ENCODE measurements at regions not wholly inside any gene's neighbourhood (a gene's known extent, or its start where the extent isn't known, plus 50 kb on each side); places are given as distances from the start of the nearest gene placed in this dataset.

GRCh38 chr10:75347186-75347585 lies 54.4 kb downstream of the ZNF503 start:
- no peak for DNase-seq (ENCODE audit: low read depth)

- DNase-seq (ENCODE audit: low read depth): no peak
Measured at GRCh38 chr10:75345738-75346137, 55.8 kb downstream of the ZNF503 start.

GRCh38 chr10:75344170-75344569 lies 57.4 kb downstream of the ZNF503 start:
- DNase-seq (ENCODE audit: low read depth): no peak

GRCh38 chr10:75342397-75342796 lies 59.2 kb downstream of the ZNF503 start:
- no peak for DNase-seq (ENCODE audit: low read depth)

GRCh38 chr10:75335983-75336382 lies 65.6 kb downstream of the ZNF503 start:
- no peak for DNase-seq (ENCODE audit: low read depth)

GRCh38 chr10:75335191-75335590 lies 66.4 kb downstream of the ZNF503 start:
- no peak for DNase-seq (ENCODE audit: low read depth)

- DNase-seq (ENCODE audit: low read depth): no peak
Measured at GRCh38 chr10:75334720-75335119, 66.8 kb downstream of the ZNF503 start.

- no peak for DNase-seq (ENCODE audit: low read depth)
Measured at GRCh38 chr10:75332081-75332480, 69.5 kb downstream of the ZNF503 start.

- no peak for DNase-seq (ENCODE audit: low read depth)
Measured at GRCh38 chr10:75331081-75331480, 70.5 kb downstream of the ZNF503 start.

GRCh38 chr10:75329190-75329745 lies 72.3 kb downstream of the ZNF503 start:
- no peak for DNase-seq (ENCODE audit: low read depth)

GRCh38 chr10:75326306-75326705 lies 75.3 kb downstream of the ZNF503 start:
- no peak for DNase-seq (ENCODE audit: low read depth)

GRCh38 chr10:75319274-75319673 lies 82.3 kb downstream of the ZNF503 start:
- no peak for DNase-seq (ENCODE audit: low read depth)

GRCh38 chr10:75314570-75314969 lies 78.8 kb upstream of the COMTD1 start:
- DNase-seq (ENCODE audit: low read depth): no peak

- no peak for DNase-seq (ENCODE audit: low read depth)
Measured at GRCh38 chr10:75312440-75312839, 76.7 kb upstream of the COMTD1 start.

GRCh38 chr10:75305675-75306074 lies 69.9 kb upstream of the COMTD1 start:
- DNase-seq (ENCODE audit: low read depth): no peak

GRCh38 chr10:75304741-75305390 lies 69.1 kb upstream of the COMTD1 start:
- DNase-seq (ENCODE audit: low read depth): no peak

- DNase-seq (ENCODE audit: low read depth): no peak
Measured at GRCh38 chr10:75304313-75304712, 68.6 kb upstream of the COMTD1 start.

- DNase-seq (ENCODE audit: low read depth): no peak
Measured at GRCh38 chr10:75303045-75303777, 67.5 kb upstream of the COMTD1 start.

- no peak for DNase-seq (ENCODE audit: low read depth)
Measured at GRCh38 chr10:75302029-75302428, 66.3 kb upstream of the COMTD1 start.

- no peak for DNase-seq (ENCODE audit: low read depth)
Measured at GRCh38 chr10:75297021-75297599, 61.4 kb upstream of the COMTD1 start.

- peak; percentile 9 for DNase-seq (ENCODE audit: low read depth)
Measured at GRCh38 chr10:75295868-75296441, 60.2 kb upstream of the COMTD1 start.

GRCh38 chr10:75294866-75295701 lies 59.3 kb upstream of the COMTD1 start:
- DNase-seq (ENCODE audit: low read depth): peak; percentile 97
